HCT116 (cell line): ENCODE measurements at regions not wholly inside any gene's neighbourhood (a gene's known extent, or its start where the extent isn't known, plus 50 kb on each side); places are given as distances from the start of the nearest gene placed in this dataset.

Experiments used
- EZH2 ChIP-seq: fragments of 200-600 bp; sonication (generic); IDR thresholded peaks from 2 replicates; pipeline ENCODE4 v1.6.1; 2017; ENCODE audit warnings: antibody characterized with exemption, mixed run types
- POLR2A ChIP-seq: IDR thresholded peaks from 2 replicates; pipeline ENCODE4 v1.7.0; 2011; ENCODE audit warnings: borderline replicate concordance; ENCODE audit not compliant: insufficient read depth, insufficient read length; ENCODE audit errors: extremely low read depth
- TF ChIP-seq, protein P1 (sequence below), 3 experiments: fragments of 200-600 bp in 1 of 3; sonication (generic) in 1 of 3; IDR thresholded peaks in 2 of 3; conservative IDR thresholded peaks in 1 of 3; 2 replicates each; pipeline ENCODE4 v1.5.1; 2012 to 2017; ENCODE audit warnings: low read depth in 2 of 3, low read length in 2 of 3, antibody characterized with exemption in 1 of 3, borderline replicate concordance in 1 of 3, control low read depth in 1 of 3, mild to moderate bottlenecking in 1 of 3, mixed read lengths in 1 of 3, mixed run types in 1 of 3, moderate library complexity in 1 of 3; ENCODE audit not compliant: insufficient read depth in 1 of 3
- TF ChIP-seq, protein P2 (sequence below): IDR thresholded peaks from 2 replicates; pipeline ENCODE4 v1.6.1; 2012

DNA sequence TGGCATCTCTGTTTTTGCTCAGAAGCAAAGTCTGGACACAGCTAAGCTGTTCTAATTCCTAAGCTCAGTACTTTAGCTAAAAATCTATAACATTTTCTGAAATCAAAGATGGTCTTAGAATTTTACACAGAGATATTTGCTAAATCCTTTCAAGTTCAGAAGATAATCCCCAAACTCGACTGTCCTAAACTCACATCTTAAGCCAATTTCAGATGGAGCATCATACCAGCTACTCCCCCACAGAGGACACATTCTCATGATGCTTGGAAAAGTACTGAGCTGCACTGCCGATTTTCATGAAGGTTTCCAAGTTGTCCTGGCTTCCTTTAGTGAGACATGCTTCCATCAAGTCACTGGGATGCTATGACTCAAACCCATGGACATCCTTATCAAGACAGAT, 535.5 kb downstream of the SUCLG1 start:
- TF ChIP-seq, protein P1, sequence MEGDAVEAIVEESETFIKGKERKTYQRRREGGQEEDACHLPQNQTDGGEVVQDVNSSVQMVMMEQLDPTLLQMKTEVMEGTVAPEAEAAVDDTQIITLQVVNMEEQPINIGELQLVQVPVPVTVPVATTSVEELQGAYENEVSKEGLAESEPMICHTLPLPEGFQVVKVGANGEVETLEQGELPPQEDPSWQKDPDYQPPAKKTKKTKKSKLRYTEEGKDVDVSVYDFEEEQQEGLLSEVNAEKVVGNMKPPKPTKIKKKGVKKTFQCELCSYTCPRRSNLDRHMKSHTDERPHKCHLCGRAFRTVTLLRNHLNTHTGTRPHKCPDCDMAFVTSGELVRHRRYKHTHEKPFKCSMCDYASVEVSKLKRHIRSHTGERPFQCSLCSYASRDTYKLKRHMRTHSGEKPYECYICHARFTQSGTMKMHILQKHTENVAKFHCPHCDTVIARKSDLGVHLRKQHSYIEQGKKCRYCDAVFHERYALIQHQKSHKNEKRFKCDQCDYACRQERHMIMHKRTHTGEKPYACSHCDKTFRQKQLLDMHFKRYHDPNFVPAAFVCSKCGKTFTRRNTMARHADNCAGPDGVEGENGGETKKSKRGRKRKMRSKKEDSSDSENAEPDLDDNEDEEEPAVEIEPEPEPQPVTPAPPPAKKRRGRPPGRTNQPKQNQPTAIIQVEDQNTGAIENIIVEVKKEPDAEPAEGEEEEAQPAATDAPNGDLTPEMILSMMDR (IDR thresholded peaks at IDR 0.05 in 2 of 3, conservative IDR thresholded peaks at IDR 0.05 in 1 of 3; ENCODE audit: borderline replicate concordance in 1 of 3, insufficient read depth in 1 of 3, low read depth in 2 of 3, low read length in 2 of 3) = no peak
- TF ChIP-seq POLR2A (no peak), EZH2 (no peak)
- TF ChIP-seq, protein P2, sequence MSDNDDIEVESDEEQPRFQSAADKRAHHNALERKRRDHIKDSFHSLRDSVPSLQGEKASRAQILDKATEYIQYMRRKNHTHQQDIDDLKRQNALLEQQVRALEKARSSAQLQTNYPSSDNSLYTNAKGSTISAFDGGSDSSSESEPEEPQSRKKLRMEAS = no peak
